Omental fat pad (tissue), 3 donors: ENCODE measurements at regions not wholly inside any gene's neighbourhood (a gene's known extent, or its start where the extent isn't known, plus 50 kb on each side); places are given as distances from the start of the nearest gene placed in this dataset.
"Not testable (repeated sequence)": the region's sequence is repeated elsewhere in the genome, so short reads cannot be mapped to it uniquely, and the experiment has no call there.

Experiments used
- ATAC-seq: fragments of 150-250 bp; one replicate; pipeline ENCODE4 v1.9.1; 2016; ENCODE audit warnings: mild to moderate bottlenecking, moderate library complexity; ENCODE audit not compliant: low FRiP score
- DNase-seq: peaks from one replicate; pipeline ENCODE4 v3.0.0-alpha.2; 2019; ENCODE audit warnings: low spot score
- CTCF ChIP-seq, 3 donors: fragments of 450-650 bp; IDR thresholded peaks; one replicate each; pipeline ENCODE4 v1.5.1; 2016 to 2017; ENCODE audit warnings: antibody characterized with exemption in 3 of 3, mild to moderate bottlenecking in 3 of 3, moderate library complexity in 2 of 3

- no peak for TF ChIP-seq CTCF (IDR thresholded peaks at IDR 0.05)
- ATAC-seq = peak; percentile 19
- no peak for DNase-seq
These were observed 220.0 kb upstream of the ZNF217 start for GRCh38 chr20:53813636-53814035.

- ATAC-seq = no peak
- DNase-seq = no peak
- no peak for TF ChIP-seq CTCF (IDR thresholded peaks at IDR 0.05)
These were observed 217.9 kb upstream of the ZNF217 start for GRCh38 chr20:53811577-53811976.

GRCh38 chr20:53810661-53811355 lies 217.2 kb upstream of the ZNF217 start:
- ATAC-seq = no peak
- no peak for TF ChIP-seq CTCF (IDR thresholded peaks at IDR 0.05)

GRCh38 chr20:53809728-53810365 lies 216.2 kb upstream of the ZNF217 start:
- ATAC-seq (no peak), DNase-seq (no peak)
- TF ChIP-seq CTCF (IDR thresholded peaks at IDR 0.05) = no peak

More at GRCh38 chr20:53810661-53811355, 217.2 kb upstream of the ZNF217 start:
- no peak for DNase-seq

- DNase-seq = no peak
- no peak for TF ChIP-seq CTCF (IDR thresholded peaks at IDR 0.05)
- no peak for ATAC-seq
These were observed 215.6 kb upstream of the ZNF217 start for GRCh38 chr20:53809217-53809616.

- ATAC-seq = no peak
- no peak for DNase-seq
- TF ChIP-seq CTCF (IDR thresholded peaks at IDR 0.05) = no peak
These were observed 215.1 kb upstream of the ZNF217 start for GRCh38 chr20:53808733-53809132.

GRCh38 chr20:53808302-53808701 lies 214.7 kb upstream of the ZNF217 start:
- ATAC-seq, DNase-seq: not testable (repeated sequence)
